GM23338 (cell line): ENCODE measurements at regions not wholly inside any gene's neighbourhood (a gene's known extent, or its start where the extent isn't known, plus 50 kb on each side); places are given as distances from the start of the nearest gene placed in this dataset.

Experiments
- ATAC-seq: fragments of 200-7000 bp; cut with Tn5 transposase; 3 replicates; pipeline ENCODE4 v1.9.1; 2020
- DNase-seq: peaks from one replicate; pipeline ENCODE4 v3.0.0-alpha.2; 2015; ENCODE audit warnings: low spot score
- H2AFZ ChIP-seq: fragments of 200-600 bp; sonication (generic); 2 replicates; pipeline ENCODE4 v1.8.0; 2016; ENCODE audit warnings: antibody characterized with exemption, mild to moderate bottlenecking, moderate library complexity
- H3F3A ChIP-seq: fragments of 200-600 bp; sonication (generic); replicated peaks from 2 replicates; pipeline ENCODE4 v1.8.0; 2017; ENCODE audit warnings: antibody characterized with exemption, mixed run types, low read depth
- H3K27ac ChIP-seq: fragments of 200-600 bp; sonication (generic); 2 replicates; pipeline ENCODE4 v1.6.1; 2016; ENCODE audit warnings: low read depth
- H3K27me3 ChIP-seq: fragments of 200-600 bp; sonication (generic); 2 replicates; pipeline ENCODE4 v1.8.0; 2016; ENCODE audit warnings: mild to moderate bottlenecking, mixed run types, moderate library complexity; ENCODE audit not compliant: insufficient read depth
- H3K36me3 ChIP-seq: fragments of 200-600 bp; sonication (generic); 2 replicates; pipeline ENCODE4 v1.8.0; 2016; ENCODE audit warnings: mild to moderate bottlenecking; ENCODE audit not compliant: insufficient read depth
- H3K4me1 ChIP-seq: fragments of 200-600 bp; sonication (generic); 2 replicates; pipeline ENCODE4 v1.8.0; 2016; ENCODE audit warnings: mild to moderate bottlenecking, moderate library complexity; ENCODE audit not compliant: insufficient read depth
- H3K4me2 ChIP-seq: fragments of 200-600 bp; sonication (generic); 2 replicates; pipeline ENCODE4 v1.7.1; 2017; ENCODE audit warnings: mixed run types
- H3K4me3 ChIP-seq: fragments of 200-600 bp; sonication (generic); 2 replicates; pipeline ENCODE4 v1.6.1; 2016; ENCODE audit warnings: mixed run types
- H3K79me2 ChIP-seq: fragments of 200-600 bp; sonication (generic); replicated peaks from 2 replicates; pipeline ENCODE4 v1.8.0; 2017; ENCODE audit warnings: mild to moderate bottlenecking; ENCODE audit not compliant: insufficient read depth
- H3K9me2 ChIP-seq: fragments of 200-600 bp; sonication (generic); 2 replicates; pipeline ENCODE4 v1.8.0; 2017; ENCODE audit not compliant: insufficient read depth
- H4K20me1 ChIP-seq: fragments of 200-600 bp; sonication (generic); replicated peaks from 2 replicates; pipeline ENCODE4 v1.8.0; 2017; ENCODE audit warnings: mild to moderate bottlenecking; ENCODE audit not compliant: insufficient read depth
- H3K27ac Mint-ChIP-seq: 2 replicates; pipeline ENCODE4 v1.8.0; 2020; ENCODE audit warnings: inconsistent platforms, mild to moderate bottlenecking, moderate library complexity, mixed read lengths
- H3K27me3 Mint-ChIP-seq: 3 replicates; pipeline ENCODE4 v1.8.0; 2022; ENCODE audit warnings: low read depth, mild to moderate bottlenecking, moderate library complexity, mixed read lengths, inconsistent platforms; ENCODE audit not compliant: insufficient read depth, poor library complexity
- H3K36me3 Mint-ChIP-seq: 3 replicates; pipeline ENCODE4 v1.8.0; 2021; ENCODE audit warnings: low read depth, mild to moderate bottlenecking, inconsistent platforms, moderate library complexity, mixed read lengths
- H3K4me1 Mint-ChIP-seq: 3 replicates; pipeline ENCODE4 v1.8.0; 2020; ENCODE audit warnings: mild to moderate bottlenecking, inconsistent platforms, mixed read lengths
- H3K4me3 Mint-ChIP-seq: 3 replicates; pipeline ENCODE4 v1.8.0; 2021; ENCODE audit warnings: moderate library complexity, mild to moderate bottlenecking, inconsistent platforms, mixed read lengths
- H3K9me3 Mint-ChIP-seq: 3 replicates; pipeline ENCODE4 v1.8.0; 2020; ENCODE audit warnings: moderate library complexity, mild to moderate bottlenecking, inconsistent platforms, mixed read lengths
- ETS1 ChIP-seq: IDR thresholded peaks from 2 replicates; pipeline ENCODE4 v1.6.1; 2016; ENCODE audit warnings: antibody characterized with exemption
- EZH2 ChIP-seq: fragments of 200-600 bp; sonication (generic); IDR thresholded peaks from one replicate; pipeline ENCODE4 v1.8.0; 2017; ENCODE audit warnings: antibody characterized with exemption, mild to moderate bottlenecking, low read depth; ENCODE audit not compliant: unreplicated experiment
- JUNB ChIP-seq: IDR thresholded peaks from one replicate; pipeline ENCODE4 v1.6.1; 2016; ENCODE audit warnings: antibody characterized with exemption; ENCODE audit not compliant: unreplicated experiment
- NANOG ChIP-seq: IDR thresholded peaks from 2 replicates; pipeline ENCODE4 v1.6.1; 2016; ENCODE audit warnings: antibody characterized with exemption, borderline replicate concordance
- STAT1 ChIP-seq: IDR thresholded peaks from one replicate; pipeline ENCODE4 v1.6.1; 2016; ENCODE audit warnings: antibody characterized with exemption; ENCODE audit not compliant: unreplicated experiment
- ZNF114 ChIP-seq: fragments of 250-450 bp; sonication (Bioruptor Pico); IDR thresholded peaks from 2 replicates; pipeline ENCODE4 v1.5.0; 2020; ENCODE audit warnings: mild to moderate bottlenecking, moderate library complexity
- ZNF462 ChIP-seq: fragments of 250-450 bp; sonication (Bioruptor Pico); IDR thresholded peaks from 2 replicates; pipeline ENCODE4 v1.5.0; 2020; ENCODE audit warnings: mild to moderate bottlenecking, moderate library complexity

- TF ChIP-seq ZNF462 (no peak), EZH2 (no peak), ETS1 (no peak)
These were observed 270.4 kb upstream of the CITED2 start (continued) for GRCh38 chr6:139644821-139645220.

GRCh38 chr6:139643986-139644385, 269.5 kb upstream of the CITED2 start:
- Histone ChIP-seq H3K9me2 (0 out of 2 replicates have a peak, but pooled peaks cover 9% of the 10 kb centered on the region), H4K20me1 (no peaks in the 10 kb centered on the region), H3K4me3 (no peak overlapping the region), H2AFZ (peak overlapping the region; percentile 63; the same call in 1 of the 2 replicates), H3F3A (no peaks in the 10 kb centered on the region), H3K4me1 (no peaks in the 10 kb centered on the region), H3K4me2 (no peak overlapping the region), H3K27ac (no peak overlapping the region), H3K36me3 (no peaks in the 10 kb centered on the region; the same call in 1 of the 2 replicates), H3K27me3 (no peaks in the 10 kb centered on the region), H3K79me2 (no peaks in the 10 kb centered on the region)
- H3K27ac Mint-ChIP-seq = no peak overlapping the region
- H3K9me3 Mint-ChIP-seq = no peaks in the 10 kb centered on the region
- DNase-seq = no peak
- peaks cover 1% of the 10 kb centered on the region for H3K27me3 Mint-ChIP-seq
- no peak overlapping the region for H3K4me3 Mint-ChIP-seq
- no peaks in the 10 kb centered on the region; the same call in 2 of the 3 replicates for H3K36me3 Mint-ChIP-seq
- no peak for ATAC-seq
- H3K4me1 Mint-ChIP-seq = peaks cover 8% of the 10 kb centered on the region
- TF ChIP-seq ZNF114 (CRISPR knock-in tag) = no peak
- TF ChIP-seq ZNF462 = no peak
- no peak for TF ChIP-seq STAT1
- no peak for TF ChIP-seq ETS1
- TF ChIP-seq NANOG = no peak
- TF ChIP-seq JUNB = no peak
